Small intestine (tissue), 7 donors: ENCODE measurements at regions not wholly inside any gene's neighbourhood (a gene's known extent, or its start where the extent isn't known, plus 50 kb on each side); places are given as distances from the start of the nearest gene placed in this dataset.
"Not testable (repeated sequence)": the region's sequence is repeated elsewhere in the genome, so short reads cannot be mapped to it uniquely, and the experiment has no call there.

Source experiments
- DNase-seq, 2 donors: peaks; one replicate each; pipeline versions ENCODE4 v3.0.0 to v3.0.0-alpha.2; 2013
- FAIRE-seq: peaks from 2 replicates; lab custom pipeline; 2012; peaks lifted over from hg19 to GRCh38; lab: Jason Lieb, UNC
- H3K27ac ChIP-seq, 3 donors: one replicate each; pipeline ENCODE4 v1.5.1; 2013; ENCODE audit warnings: low read length in 2 of 3, mild to moderate bottlenecking in 2 of 3, control low read depth in 1 of 3, inconsistent platforms in 1 of 3, low read depth in 1 of 3, moderate library complexity in 1 of 3
- H3K27me3 ChIP-seq, 3 donors: one replicate each; pipeline ENCODE4 v1.6.1; 2013; ENCODE audit warnings: low read length in 3 of 3, inconsistent platforms in 1 of 3; ENCODE audit not compliant: control insufficient read depth in 3 of 3, insufficient read depth in 3 of 3
- H3K36me3 ChIP-seq, 3 donors: one replicate each; pipeline ENCODE4 v1.6.1; 2013; ENCODE audit warnings: low read length in 3 of 3, inconsistent platforms in 1 of 3, low read depth in 1 of 3, mild to moderate bottlenecking in 1 of 3, moderate library complexity in 1 of 3; ENCODE audit not compliant: control insufficient read depth in 3 of 3, insufficient read depth in 2 of 3
- H3K4me1 ChIP-seq, 3 donors: one replicate each; pipeline ENCODE4 v1.6.1; 2013; ENCODE audit warnings: low read length in 2 of 3, inconsistent platforms in 1 of 3, low read depth in 1 of 3, mild to moderate bottlenecking in 1 of 3, moderate library complexity in 1 of 3; ENCODE audit not compliant: control insufficient read depth in 3 of 3, insufficient read depth in 2 of 3
- H3K4me3 ChIP-seq, 3 donors: one replicate each; pipeline ENCODE4 v1.5.1; 2013; ENCODE audit warnings: low read length in 3 of 3, control low read depth in 1 of 3, inconsistent platforms in 1 of 3, low read depth in 1 of 3, mild to moderate bottlenecking in 1 of 3, moderate library complexity in 1 of 3
- H3K9me3 ChIP-seq, 2 donors: one replicate each; pipeline ENCODE4 v1.6.1; 2013; ENCODE audit warnings: low read depth in 1 of 2, low read length in 1 of 2; ENCODE audit not compliant: control insufficient read depth in 2 of 2, insufficient read depth in 1 of 2
- WGBS, 3 donors: extraction: QIAGEN DNeasy Blood & Tissue Kit; methylation state at CpG; one replicate each; pipeline ENCODE4 v1.1.7; 2013; 5-methylcytosine and 5-hydroxymethylcytosine counted together
- donor health status: healthy with polysubstance abuse.
- donor health status: control.
- donor health status: control.
- donor health status: Bipolar disorder and iron deficiency.
- donor health status: healthy.

- FAIRE-seq, result no peak
- 70 to 75% (median 74%) methylated on average over 6 of the region's 6 CpGs for WGBS, 3 donors
- Histone ChIP-seq H3K9me3 (peaks cover 0 to 2% of the 10 kb centered on the region in 2 donors), H3K27me3 (no peaks in the 10 kb centered on the region), H3K27ac (no peak overlapping the region), H3K36me3 (no peaks in the 10 kb centered on the region), H3K4me1 (no peaks in the 10 kb centered on the region), H3K4me3 (no peak overlapping the region)
- DNase-seq, result no peak
Observed at GRCh38 chr6:169101036-169101805, 152.4 kb downstream of the THBS2 start.

- Histone ChIP-seq H3K4me3 (no peak overlapping the region), H3K27me3 (no peaks in the 10 kb centered on the region), H3K4me1 (no peaks in the 10 kb centered on the region), H3K36me3 (no peaks in the 10 kb centered on the region), H3K27ac (no peak overlapping the region), H3K9me3 (peaks cover 0 to 2% of the 10 kb centered on the region in 2 donors)
- WGBS, 3 donors, result 49 to 76% (median 66%) methylated on average over 5 of the region's 5 CpGs
- no peak for DNase-seq
- no peak for FAIRE-seq
Observed at GRCh38 chr6:169099411-169100202, 154.0 kb downstream of the THBS2 start.

GRCh38 chr6:169098651-169099050 lies 155.0 kb downstream of the THBS2 start:
- H3K4me1 ChIP-seq, H3K4me3 ChIP-seq, DNase-seq, H3K27ac ChIP-seq, H3K9me3 ChIP-seq, FAIRE-seq, H3K36me3 ChIP-seq, H3K27me3 ChIP-seq: not testable (repeated sequence)
- WGBS, 3 donors, result 73 to 86% (median 78%) methylated on average over 2 of the region's 2 CpGs

GRCh38 chr6:169098116-169098515 lies 155.5 kb downstream of the THBS2 start:
- Histone ChIP-seq H3K4me3 (no peak overlapping the region), H3K27ac (no peak overlapping the region), H3K4me1 (no peaks in the 10 kb centered on the region), H3K9me3 (peaks cover 0 to 2% of the 10 kb centered on the region in 2 donors), H3K27me3 (no peaks in the 10 kb centered on the region), H3K36me3 (no peaks in the 10 kb centered on the region)
- no peak for DNase-seq
- WGBS, 3 donors, result 73 to 82% (median 77%) methylated on average over 1 of the region's 1 CpG
- FAIRE-seq, result no peak

GRCh38 chr6:169097381-169097959 lies 156.2 kb downstream of the THBS2 start:
- no peak for DNase-seq
- 78 to 86% (median 84%) methylated on average over 11 of the region's 11 CpGs for WGBS, 3 donors
- no peaks in the 10 kb centered on the region for H3K9me3 ChIP-seq
- no peaks in the 10 kb centered on the region for H3K27me3 ChIP-seq
- no peaks in the 10 kb centered on the region for H3K36me3 ChIP-seq
- no peak overlapping the region for H3K4me3 ChIP-seq
- H3K27ac ChIP-seq, result no peak overlapping the region
- no peak for FAIRE-seq
- H3K4me1 ChIP-seq, result no peaks in the 10 kb centered on the region

- H3K36me3 ChIP-seq, result no peaks in the 10 kb centered on the region
- no peaks in the 10 kb centered on the region for H3K4me1 ChIP-seq
- H3K27ac ChIP-seq, result no peak overlapping the region
- H3K27me3 ChIP-seq, result no peaks in the 10 kb centered on the region
- WGBS, 3 donors, result 67 to 81% (median 75%) methylated on average over 5 of the region's 5 CpGs
- no peaks in the 10 kb centered on the region for H3K9me3 ChIP-seq
- DNase-seq (no peak), FAIRE-seq (no peak)
- no peak overlapping the region for H3K4me3 ChIP-seq
Observed at GRCh38 chr6:169096388-169096787, 157.3 kb downstream of the THBS2 start.

GRCh38 chr6:169095153-169095552 lies 158.5 kb downstream of the THBS2 start:
- FAIRE-seq, result no peak
- DNase-seq, result no peak
- H3K9me3 ChIP-seq, result peaks cover 0 to 9% of the 10 kb centered on the region in 2 donors
- no peaks in the 10 kb centered on the region for H3K36me3 ChIP-seq
- H3K27me3 ChIP-seq, result no peaks in the 10 kb centered on the region
- no peak overlapping the region for H3K27ac ChIP-seq
- no peaks in the 10 kb centered on the region for H3K4me1 ChIP-seq
- WGBS, 3 donors, result 81 to 85% (median 84%) methylated on average over 12 of the region's 12 CpGs
- H3K4me3 ChIP-seq, result no peak overlapping the region

GRCh38 chr6:169094552-169094950 lies 159.1 kb downstream of the THBS2 start:
- Histone ChIP-seq H3K27ac (no peak overlapping the region), H3K4me1 (no peaks in the 10 kb centered on the region), H3K9me3 (peaks cover 0 to 9% of the 10 kb centered on the region in 2 donors), H3K4me3 (no peak overlapping the region), H3K27me3 (no peaks in the 10 kb centered on the region), H3K36me3 (no peaks in the 10 kb centered on the region)
- DNase-seq (no peak), FAIRE-seq (no peak)
- 86 to 92% (median 87%) methylated on average over 7 of the region's 7 CpGs for WGBS, 3 donors
